OCI-LY7 (cell line): ENCODE measurements at regions not wholly inside any gene's neighbourhood (a gene's known extent, or its start where the extent isn't known, plus 50 kb on each side); places are given as distances from the start of the nearest gene placed in this dataset.

ENCODE experiments used
- BruUV-seq: library from RNA; stranded (reverse); fragments of 400-500 nt; replicated peaks from 2 replicates; lab custom pipeline; 2021; lab: Mats Ljungman, UMichigan
- CTCF ChIA-PET: fragments of 300-600 bp; sonication (Branson Sonifier 250); formaldehyde crosslinking; loops from one replicate; lab custom pipeline; 2022; ENCODE audit warnings: antibody characterized with exemption; ENCODE audit not compliant: unreplicated experiment; lab: Charles Lee
- POLR2A ChIA-PET: fragments of 300-600 bp; sonication (Branson Sonifier 250); formaldehyde crosslinking; loops from one replicate; lab custom pipeline; 2022; ENCODE audit warnings: antibody characterized with exemption; lab: Charles Lee
- DNase-seq: peaks from one replicate; pipeline ENCODE4 v3.0.0-alpha.2; 2015; ENCODE audit warnings: low spot score
- H2AFZ ChIP-seq: fragments of 200-600 bp; sonication (generic), shearing (Covaris generic); 2 replicates; pipeline ENCODE4 v1.6.1; 2014; ENCODE audit warnings: mild to moderate bottlenecking, antibody characterized with exemption, low read length, moderate library complexity
- H3K27ac ChIP-seq: fragments of 200-600 bp; sonication (generic); 2 replicates; pipeline ENCODE4 v1.5.1; 2014; ENCODE audit warnings: mixed run types, low read depth, mild to moderate bottlenecking, moderate library complexity, low read length, inconsistent platforms; ENCODE audit not compliant: poor library complexity, severe bottlenecking
- H3K36me3 ChIP-seq: fragments of 200-600 bp; sonication (generic); 2 replicates; pipeline ENCODE4 v1.6.1; 2014; ENCODE audit warnings: mild to moderate bottlenecking, antibody characterized with exemption, low read length, moderate library complexity, mixed read lengths; ENCODE audit not compliant: insufficient read depth
- H3K4me1 ChIP-seq: fragments of 200-600 bp; sonication (generic); 2 replicates; pipeline ENCODE4 v1.5.1; 2014; ENCODE audit warnings: mild to moderate bottlenecking, low read length; ENCODE audit not compliant: insufficient read depth, poor library complexity, severe bottlenecking
- H3K4me2 ChIP-seq: fragments of 200-600 bp; sonication (generic); 2 replicates; pipeline ENCODE4 v1.6.1; 2014; ENCODE audit warnings: mild to moderate bottlenecking, low read length
- H3K4me3 ChIP-seq: fragments of 200-600 bp; sonication (generic); 2 replicates; pipeline ENCODE4 v1.5.1; 2014; ENCODE audit warnings: mild to moderate bottlenecking, low read depth, low read length; ENCODE audit not compliant: poor library complexity, severe bottlenecking
- H3K79me2 ChIP-seq: fragments of 200-600 bp; sonication (generic); 2 replicates; pipeline ENCODE4 v1.6.1; 2016; ENCODE audit warnings: low read depth, mild to moderate bottlenecking, low read length, moderate library complexity, mixed read lengths; ENCODE audit not compliant: insufficient read depth
- H3K9me2 ChIP-seq: fragments of 200-600 bp; sonication (generic); 2 replicates; pipeline ENCODE4 v1.6.1; 2016; ENCODE audit warnings: mild to moderate bottlenecking, low read length, mixed read lengths; ENCODE audit not compliant: insufficient read depth
- H3K9me3 ChIP-seq: fragments of 200-600 bp; sonication (generic); 2 replicates; pipeline ENCODE4 v1.6.1; 2014; ENCODE audit warnings: mild to moderate bottlenecking, mixed run types, low read length, mixed read lengths
- H4K20me1 ChIP-seq: fragments of 200-600 bp; sonication (generic); 2 replicates; pipeline ENCODE4 v1.6.1; 2014; ENCODE audit warnings: mild to moderate bottlenecking, antibody characterized with exemption, low read length, moderate library complexity, mixed read lengths; ENCODE audit not compliant: insufficient read depth
- EZH2phosphoT487 ChIP-seq: fragments of 200-600 bp; sonication (generic); IDR thresholded peaks from 2 replicates; pipeline ENCODE4 v1.6.1; 2018; ENCODE audit warnings: low read depth, borderline replicate concordance, mild to moderate bottlenecking, mixed run types, antibody characterized with exemption, low read length, moderate library complexity, mixed read lengths
- intact Hi-C: fragments of 100-400 bp; cut with micrococcal nuclease; formaldehyde crosslinking; loops from one replicate; pipeline ENCODE4 v1.10.0; 2022; ENCODE audit not compliant: unreplicated experiment
- TF ChIP-seq, protein P1 (sequence below): fragments of 200-600 bp; sonication (generic); conservative IDR thresholded peaks from 2 replicates; pipeline ENCODE4 v1.5.1; 2014; ENCODE audit warnings: mild to moderate bottlenecking, antibody characterized with exemption, low read length, moderate library complexity, mixed read lengths

DNA sequence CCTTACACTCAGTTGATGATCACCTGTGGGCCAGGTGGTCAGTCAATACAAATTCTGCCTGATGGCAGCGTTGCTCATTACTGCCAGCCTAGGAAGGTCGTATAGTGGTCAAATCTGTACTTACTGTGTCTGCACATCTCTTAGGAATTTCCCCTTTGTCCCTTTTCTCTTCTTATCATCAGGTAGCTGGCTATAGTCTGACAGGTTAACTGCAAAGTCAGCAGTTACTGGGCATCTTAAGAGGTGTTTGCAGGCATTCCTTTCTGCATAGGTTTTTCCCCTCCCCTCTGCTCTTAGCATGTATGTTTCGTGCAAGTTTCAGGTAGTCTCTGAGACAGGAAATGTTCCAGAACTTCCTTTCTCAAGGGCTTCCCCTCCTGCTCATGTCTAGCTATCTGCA is 298.7 kb downstream of the LRRIQ3 start:
- no peak overlapping the region for H3K4me3 ChIP-seq
- intact Hi-C loops: no loop called here
- no peaks in the 10 kb centered on the region for H3K36me3 ChIP-seq
- H4K20me1 ChIP-seq: no peaks in the 10 kb centered on the region
- H3K79me2 ChIP-seq: no peaks in the 10 kb centered on the region
- no peaks in the 10 kb centered on the region for H3K9me3 ChIP-seq
- H2AFZ ChIP-seq: no peak overlapping the region
- no TSS peak for BruUV-seq
- no peak overlapping the region for H3K27ac ChIP-seq
- no peak overlapping the region for H3K4me2 ChIP-seq
- ChIA-PET CTCF (no interaction called here), POLR2A (no interaction called here)
- H3K4me1 ChIP-seq: no peaks in the 10 kb centered on the region
- TF ChIP-seq, protein P1, sequence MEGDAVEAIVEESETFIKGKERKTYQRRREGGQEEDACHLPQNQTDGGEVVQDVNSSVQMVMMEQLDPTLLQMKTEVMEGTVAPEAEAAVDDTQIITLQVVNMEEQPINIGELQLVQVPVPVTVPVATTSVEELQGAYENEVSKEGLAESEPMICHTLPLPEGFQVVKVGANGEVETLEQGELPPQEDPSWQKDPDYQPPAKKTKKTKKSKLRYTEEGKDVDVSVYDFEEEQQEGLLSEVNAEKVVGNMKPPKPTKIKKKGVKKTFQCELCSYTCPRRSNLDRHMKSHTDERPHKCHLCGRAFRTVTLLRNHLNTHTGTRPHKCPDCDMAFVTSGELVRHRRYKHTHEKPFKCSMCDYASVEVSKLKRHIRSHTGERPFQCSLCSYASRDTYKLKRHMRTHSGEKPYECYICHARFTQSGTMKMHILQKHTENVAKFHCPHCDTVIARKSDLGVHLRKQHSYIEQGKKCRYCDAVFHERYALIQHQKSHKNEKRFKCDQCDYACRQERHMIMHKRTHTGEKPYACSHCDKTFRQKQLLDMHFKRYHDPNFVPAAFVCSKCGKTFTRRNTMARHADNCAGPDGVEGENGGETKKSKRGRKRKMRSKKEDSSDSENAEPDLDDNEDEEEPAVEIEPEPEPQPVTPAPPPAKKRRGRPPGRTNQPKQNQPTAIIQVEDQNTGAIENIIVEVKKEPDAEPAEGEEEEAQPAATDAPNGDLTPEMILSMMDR: no peak
- TF ChIP-seq EZH2phosphoT487: no peak
- no peaks in the 10 kb centered on the region for H3K9me2 ChIP-seq
- DNase-seq: no peak

DNA sequence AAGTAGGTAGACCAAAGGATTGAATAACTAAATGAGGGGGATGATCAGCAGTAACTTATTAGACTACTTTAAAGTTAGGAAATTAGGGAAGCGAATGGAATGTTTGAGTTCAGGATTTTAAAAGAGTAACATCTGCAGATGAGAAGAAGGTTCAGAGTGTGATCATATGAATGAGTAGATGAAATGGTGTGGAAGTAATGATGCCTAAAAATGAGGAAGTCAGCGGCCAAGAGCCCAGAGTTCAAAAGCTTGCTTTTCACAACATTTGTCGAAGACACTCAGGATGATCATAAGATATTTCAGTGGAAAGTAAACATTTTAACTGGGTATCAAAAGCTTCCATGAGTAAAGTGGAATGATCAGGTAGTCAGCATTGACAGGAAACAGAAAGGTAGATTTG is 299.4 kb downstream of the LRRIQ3 start:
- Histone ChIP-seq H3K4me1 (no peaks in the 10 kb centered on the region), H3K79me2 (no peaks in the 10 kb centered on the region), H2AFZ (no peak overlapping the region), H3K27ac (no peak overlapping the region), H3K36me3 (no peaks in the 10 kb centered on the region), H3K9me2 (no peaks in the 10 kb centered on the region), H3K4me2 (no peak overlapping the region), H3K4me3 (no peak overlapping the region), H3K9me3 (no peaks in the 10 kb centered on the region), H4K20me1 (no peaks in the 10 kb centered on the region)
- no peak for TF ChIP-seq EZH2phosphoT487
- TF ChIP-seq, protein P1: no peak
- no peak for DNase-seq
- ChIA-PET POLR2A (no interaction called here), CTCF (no interaction called here)
- intact Hi-C loops: no loop called here
- BruUV-seq: no TSS peak

DNA sequence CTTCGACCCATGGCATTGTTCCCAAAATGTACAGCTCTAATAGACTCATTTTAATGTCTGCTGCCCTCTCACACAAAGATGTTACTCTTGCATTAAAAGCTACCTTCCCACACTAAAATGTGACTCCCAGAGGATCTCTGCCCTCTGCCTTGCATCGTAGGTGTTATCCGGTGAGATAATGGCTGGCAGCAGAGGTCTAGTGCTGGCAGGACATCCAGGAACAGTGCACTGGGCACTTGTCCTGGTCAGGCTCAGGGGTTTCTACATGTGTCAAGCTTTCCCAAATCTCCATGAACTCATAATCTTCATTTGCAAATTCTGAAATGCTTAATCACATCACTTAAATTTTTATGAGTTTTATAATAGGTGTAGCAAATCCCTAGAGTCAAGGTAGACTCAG is 310.6 kb downstream of the LRRIQ3 start:
- intact Hi-C loops: no loop called here
- no TSS peak for BruUV-seq

More for the DNA sequence above, 310.6 kb downstream of the LRRIQ3 start:
- Histone ChIP-seq H3K79me2 (no peaks in the 10 kb centered on the region), H4K20me1 (no peaks in the 10 kb centered on the region), H3K4me2 (no peak overlapping the region), H3K36me3 (no peaks in the 10 kb centered on the region), H2AFZ (no peak overlapping the region), H3K9me3 (no peaks in the 10 kb centered on the region), H3K27ac (no peak overlapping the region), H3K9me2 (no peaks in the 10 kb centered on the region), H3K4me1 (no peaks in the 10 kb centered on the region), H3K4me3 (no peak overlapping the region)
- POLR2A ChIA-PET: no interaction called here
- no peak for DNase-seq
- CTCF ChIA-PET: no interaction called here
- TF ChIP-seq, protein P1: no peak
- no peak for TF ChIP-seq EZH2phosphoT487
